C4-2B (cell line): ENCODE measurements at regions not wholly inside any gene's neighbourhood (a gene's known extent, or its start where the extent isn't known, plus 50 kb on each side); places are given as distances from the start of the nearest gene placed in this dataset.

ENCODE experiments used
- ZFX ChIP-seq: fragments of 450-650 bp; IDR thresholded peaks from 2 replicates; pipeline ENCODE4 v1.6.1; 2017
- TF ChIP-seq, protein P1 (sequence below): fragments of 450-650 bp; conservative IDR thresholded peaks from 2 replicates; pipeline ENCODE4 v1.5.1; 2017; ENCODE audit warnings: mild to moderate bottlenecking

DNA sequence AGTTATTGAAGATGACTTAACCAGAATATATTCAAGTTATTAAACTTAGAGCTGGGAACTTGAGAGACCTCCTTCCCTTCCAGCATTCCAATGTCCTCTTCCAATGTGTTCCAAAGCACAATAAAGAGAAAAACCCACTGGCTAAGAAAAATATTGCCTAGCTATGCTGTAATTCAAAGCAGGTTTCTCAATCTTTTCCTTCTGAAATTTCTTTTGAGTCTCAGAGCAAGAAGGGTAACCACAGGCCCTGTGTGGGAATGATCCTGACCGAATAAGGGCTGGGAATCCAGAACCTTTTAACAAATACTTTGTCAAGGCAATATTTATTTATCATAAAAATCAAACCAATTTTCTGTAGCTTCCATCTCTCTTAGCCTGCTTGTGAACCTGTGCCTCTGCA lies 150.7 kb upstream of the SFRP2 start:
- TF ChIP-seq, protein P1, sequence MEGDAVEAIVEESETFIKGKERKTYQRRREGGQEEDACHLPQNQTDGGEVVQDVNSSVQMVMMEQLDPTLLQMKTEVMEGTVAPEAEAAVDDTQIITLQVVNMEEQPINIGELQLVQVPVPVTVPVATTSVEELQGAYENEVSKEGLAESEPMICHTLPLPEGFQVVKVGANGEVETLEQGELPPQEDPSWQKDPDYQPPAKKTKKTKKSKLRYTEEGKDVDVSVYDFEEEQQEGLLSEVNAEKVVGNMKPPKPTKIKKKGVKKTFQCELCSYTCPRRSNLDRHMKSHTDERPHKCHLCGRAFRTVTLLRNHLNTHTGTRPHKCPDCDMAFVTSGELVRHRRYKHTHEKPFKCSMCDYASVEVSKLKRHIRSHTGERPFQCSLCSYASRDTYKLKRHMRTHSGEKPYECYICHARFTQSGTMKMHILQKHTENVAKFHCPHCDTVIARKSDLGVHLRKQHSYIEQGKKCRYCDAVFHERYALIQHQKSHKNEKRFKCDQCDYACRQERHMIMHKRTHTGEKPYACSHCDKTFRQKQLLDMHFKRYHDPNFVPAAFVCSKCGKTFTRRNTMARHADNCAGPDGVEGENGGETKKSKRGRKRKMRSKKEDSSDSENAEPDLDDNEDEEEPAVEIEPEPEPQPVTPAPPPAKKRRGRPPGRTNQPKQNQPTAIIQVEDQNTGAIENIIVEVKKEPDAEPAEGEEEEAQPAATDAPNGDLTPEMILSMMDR, result no peak
- no peak for TF ChIP-seq ZFX
